Activated naive CD8-positive, alpha-beta T cell treated with anti-CD3 and anti-CD28 coated beads, Interleukin-2, amount 50 U/mL, for 16 hours (primary cell): ENCODE measurements at regions not wholly inside any gene's neighbourhood (a gene's known extent, or its start where the extent isn't known, plus 50 kb on each side); places are given as distances from the start of the nearest gene placed in this dataset.

Experiments
- DNase-seq: peaks from one replicate; pipeline ENCODE4 v3.0.0-alpha.2; 2020; ENCODE audit warnings: low read depth, low spot score

GRCh38 chr6:166050559-166050958 is 117.1 kb downstream of the TBXT start:
- no peak for DNase-seq

GRCh38 chr6:166046982-166047381 is 120.7 kb downstream of the TBXT start:
- no peak for DNase-seq

- DNase-seq: no peak
These were observed 121.4 kb downstream of the TBXT start for GRCh38 chr6:166046226-166046625.

- DNase-seq: no peak
These were observed 121.8 kb downstream of the TBXT start for GRCh38 chr6:166045860-166046200.

GRCh38 chr6:166045173-166045859 is 122.3 kb downstream of the TBXT start:
- no peak for DNase-seq

- DNase-seq: no peak
These were observed 126.4 kb downstream of the TBXT start for GRCh38 chr6:166041277-166041676.

- no peak for DNase-seq
These were observed 127.4 kb downstream of the TBXT start for GRCh38 chr6:166040292-166040691.

GRCh38 chr6:166036316-166037095 is 131.1 kb downstream of the TBXT start:
- DNase-seq: no peak

GRCh38 chr6:166032366-166033200 is 135.1 kb downstream of the TBXT start:
- DNase-seq: no peak

GRCh38 chr6:166031275-166031674 is 136.4 kb downstream of the TBXT start:
- no peak for DNase-seq

GRCh38 chr6:166029506-166029905 is 138.1 kb downstream of the TBXT start:
- no peak for DNase-seq

- DNase-seq: no peak
These were observed 139.9 kb downstream of the TBXT start for GRCh38 chr6:166027761-166028160.

GRCh38 chr6:166026586-166027126 is 141.0 kb downstream of the TBXT start:
- no peak for DNase-seq

- no peak for DNase-seq
These were observed 142.3 kb downstream of the TBXT start for GRCh38 chr6:166025149-166025898.

GRCh38 chr6:166024252-166024651 is 143.4 kb downstream of the TBXT start:
- DNase-seq: no peak

- no peak for DNase-seq
These were observed 144.2 kb downstream of the TBXT start for GRCh38 chr6:166023273-166023989.

- DNase-seq: no peak
These were observed 146.2 kb downstream of the TBXT start for GRCh38 chr6:166021429-166021828.

GRCh38 chr6:166019214-166019613 is 148.4 kb downstream of the TBXT start:
- no peak for DNase-seq

GRCh38 chr6:166017032-166017635 is 150.5 kb downstream of the TBXT start:
- DNase-seq: no peak

GRCh38 chr6:166014966-166015365 is 152.7 kb downstream of the TBXT start:
- no peak for DNase-seq
